ENCODE measurements at regions not wholly inside any gene's neighbourhood (a gene's known extent, or its start where the extent isn't known, plus 50 kb on each side); places are given as distances from the start of the nearest gene placed in this dataset.
"Not testable (repeated sequence)": the region's sequence is repeated elsewhere in the genome, so short reads cannot be mapped to it uniquely, and the experiment has no call there.

DNA sequence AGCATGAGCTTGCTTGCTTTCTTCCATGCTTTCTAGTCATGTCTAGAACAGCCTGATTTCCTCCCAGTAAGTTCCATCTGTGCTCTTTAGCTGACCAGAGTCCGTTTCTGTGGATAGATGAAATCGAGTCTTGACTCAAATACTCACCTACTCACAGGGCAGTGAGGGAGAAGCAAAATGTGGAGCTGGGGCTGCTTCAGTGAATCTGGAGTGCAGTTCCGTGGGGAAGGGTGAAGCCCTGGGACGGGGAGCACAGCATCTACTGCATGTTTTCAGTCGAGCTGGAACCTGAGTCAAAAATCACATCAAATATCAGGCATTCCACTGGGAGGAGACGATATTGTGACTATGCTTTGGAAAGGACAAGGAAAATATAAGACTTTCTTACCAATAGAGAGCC is 70.3 kb upstream of the PRMT8 start:
- peak; percentile 6 for DNase-seq (ENCODE audit: low spot score)

DNA sequence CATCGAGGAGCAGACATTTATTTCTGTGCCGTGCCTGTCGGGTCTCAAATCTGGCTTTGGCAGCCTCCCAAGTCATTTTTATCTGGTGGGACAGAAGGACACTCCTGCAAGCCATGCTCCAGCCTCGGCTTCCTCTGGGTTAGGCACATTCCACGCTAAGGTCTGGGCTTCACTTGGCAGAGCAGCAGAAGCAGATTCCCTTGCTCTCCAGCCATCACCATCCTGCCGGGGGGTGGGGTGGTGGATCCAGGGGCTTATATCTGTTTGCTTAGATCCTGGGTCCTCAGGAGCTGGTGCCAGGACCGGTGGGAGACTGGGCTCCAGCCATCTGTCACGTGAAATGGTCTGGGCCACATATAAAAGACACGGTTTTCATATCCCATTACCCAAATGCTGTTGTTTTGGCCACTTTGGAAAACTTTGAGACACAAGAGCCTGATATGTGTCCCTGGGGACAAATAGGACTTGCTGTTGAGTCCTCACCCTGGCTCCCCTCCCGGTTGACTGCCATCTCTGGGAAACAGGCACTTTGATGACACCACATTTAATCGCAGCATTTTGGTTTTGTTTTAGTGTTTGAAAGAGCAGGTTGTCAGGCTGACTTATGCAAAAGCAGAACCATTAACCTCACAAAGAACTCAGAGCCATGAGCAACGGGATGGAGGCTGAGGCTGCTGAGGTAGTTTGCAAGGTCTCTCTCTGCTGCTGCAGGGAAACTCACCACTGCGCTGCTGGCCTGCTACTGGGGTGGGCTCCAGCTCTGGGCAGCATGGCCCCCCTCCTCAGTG is 69.6 kb upstream of the PRMT8 start:
- DNase-seq (ENCODE audit: low spot score) = peak; percentile 14

More for the DNA sequence above, 70.3 kb upstream of the PRMT8 start:
- no peak for FAIRE-seq

DNA sequence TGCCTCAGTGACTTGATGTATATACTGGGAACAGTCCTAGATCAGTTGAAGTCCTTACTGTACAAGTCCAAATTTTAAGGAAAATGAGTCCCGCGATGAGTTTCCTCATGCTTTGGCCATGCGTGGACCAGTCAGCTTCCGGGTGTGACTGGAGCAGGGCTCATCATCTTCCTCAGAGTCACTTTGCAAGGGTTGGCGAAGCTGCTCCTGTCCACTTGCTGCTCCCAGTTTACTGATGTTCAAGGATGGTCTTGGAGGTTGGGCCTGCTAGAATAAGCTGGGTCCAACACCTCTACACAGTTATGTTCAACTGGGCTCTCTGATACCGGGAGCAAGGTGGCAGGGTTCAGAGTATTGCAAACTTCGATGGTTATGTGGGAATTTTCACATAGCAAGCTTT is 66.2 kb upstream of the PRMT8 start:
- not testable (repeated sequence) for FAIRE-seq; DNase-seq (ENCODE audit: low spot score)

More for the DNA sequence above, 69.6 kb upstream of the PRMT8 start:
- FAIRE-seq = no peak

DNA sequence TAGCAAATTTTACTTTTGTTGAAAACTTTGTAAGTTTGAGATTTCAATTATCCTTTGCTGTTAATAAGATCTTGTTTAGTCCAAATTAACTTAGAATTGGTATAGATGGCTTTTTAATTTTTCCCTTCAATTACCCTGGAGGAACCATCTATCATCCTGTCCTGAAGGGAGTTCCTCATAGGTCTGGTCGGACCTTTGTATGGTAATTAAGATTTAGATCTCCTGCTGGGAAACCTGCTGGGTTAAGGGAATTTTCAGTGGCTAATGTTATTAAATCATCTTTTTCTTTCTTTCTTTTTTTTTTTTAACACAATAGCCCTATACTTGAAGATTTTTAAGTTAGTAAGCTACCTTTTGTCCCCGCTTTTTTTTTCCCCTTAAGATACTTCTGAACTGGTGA is 63.0 kb upstream of the PRMT8 start:
- DNase-seq (ENCODE audit: low spot score) = no peak
- FAIRE-seq = no peak

DNA sequence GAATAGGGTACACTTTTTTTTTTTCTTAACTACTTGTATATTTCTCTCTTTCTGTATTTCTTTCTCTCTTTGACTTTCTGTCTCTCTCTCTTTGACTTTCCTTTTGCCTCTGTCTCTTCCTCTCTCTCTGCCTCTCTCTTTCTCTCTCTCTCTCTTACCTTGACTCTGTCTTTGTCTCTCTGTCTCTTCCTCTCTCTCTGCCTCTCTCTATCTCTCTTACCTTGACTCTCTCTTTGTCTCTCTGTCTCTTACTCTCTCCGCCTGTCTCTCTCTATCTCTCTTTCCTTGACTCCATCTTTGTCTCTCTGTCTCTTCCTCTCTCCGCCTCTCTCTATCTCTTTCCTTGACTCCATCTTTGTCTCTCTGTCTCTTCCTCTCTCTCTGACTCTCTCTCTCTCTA is 62.4 kb upstream of the PRMT8 start:
- no peak for FAIRE-seq

DNA sequence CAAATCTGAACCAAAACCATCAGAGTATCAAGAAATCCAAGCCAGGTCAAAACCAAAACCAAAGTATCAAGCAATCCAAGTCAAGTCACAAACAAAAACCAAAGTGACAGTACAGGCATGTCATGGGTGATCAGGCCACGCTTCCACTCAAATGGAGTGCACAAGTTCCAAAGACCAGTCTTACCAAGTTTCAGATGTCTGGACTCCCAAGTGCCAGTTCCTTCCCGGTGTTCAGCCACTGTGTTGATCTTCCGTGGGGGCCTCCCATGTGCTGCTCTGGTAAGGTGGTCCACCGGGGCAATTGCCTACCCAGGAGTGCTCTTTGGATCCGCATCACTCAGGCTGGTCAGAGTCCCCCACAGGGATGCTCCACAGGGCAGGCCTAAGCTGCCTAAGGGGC is 61.5 kb upstream of the PRMT8 start:
- not testable (repeated sequence) for FAIRE-seq; DNase-seq (ENCODE audit: low spot score)

More for the DNA sequence above, 62.4 kb upstream of the PRMT8 start:
- no peak for DNase-seq (ENCODE audit: low spot score)

DNA sequence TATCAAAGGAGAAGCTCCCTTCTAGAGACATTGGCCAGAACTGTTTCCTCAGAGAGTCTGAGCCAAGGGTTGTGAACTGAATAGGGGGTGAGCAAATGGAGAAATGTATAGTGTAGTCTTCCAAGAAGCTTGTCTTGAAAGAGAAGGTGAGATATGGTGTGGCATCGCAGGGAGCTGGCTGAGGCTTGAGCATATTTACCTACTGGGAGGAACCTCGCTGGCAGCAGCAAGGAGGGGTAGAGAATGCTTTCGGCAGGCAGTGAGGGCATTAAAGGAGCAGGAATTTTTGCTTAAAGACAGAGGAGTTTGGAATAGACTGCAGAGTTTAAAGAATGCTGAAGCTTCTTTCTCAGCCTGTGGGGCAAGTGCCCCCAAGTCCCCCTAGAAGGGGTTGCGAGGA is 59.3 kb upstream of the PRMT8 start:
- DNase-seq (ENCODE audit: low spot score) (no peak), FAIRE-seq (no peak)

DNA sequence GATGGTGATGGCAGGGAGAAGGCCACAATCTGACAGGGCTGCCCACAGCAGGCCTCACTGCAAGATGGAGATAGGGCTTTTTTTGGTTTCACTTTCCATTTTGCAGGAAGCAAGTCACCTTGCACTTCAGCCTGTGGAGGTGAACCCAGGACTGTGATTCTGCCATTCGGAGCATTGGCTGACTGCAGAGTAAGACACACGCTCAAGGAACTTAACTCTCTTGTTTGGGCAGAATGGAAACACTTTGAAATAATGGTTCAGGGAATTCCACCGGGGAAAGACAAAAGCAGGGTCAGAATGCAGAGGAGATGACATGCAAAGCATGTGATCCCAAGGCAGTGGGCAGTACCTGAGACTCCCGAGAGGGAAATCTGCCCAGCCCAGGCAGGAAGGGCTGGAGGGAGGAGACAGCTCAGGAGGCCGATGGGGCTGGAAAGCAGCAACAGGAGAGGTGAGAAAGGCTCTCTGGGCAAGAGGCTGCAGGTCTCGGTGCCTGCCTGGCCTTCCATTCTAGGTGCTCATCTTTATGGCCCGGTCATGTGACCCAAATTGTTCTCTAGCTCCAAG is 58.7 kb upstream of the PRMT8 start:
- no peak for DNase-seq (ENCODE audit: low spot score)
- FAIRE-seq = peak; percentile 27

DNA sequence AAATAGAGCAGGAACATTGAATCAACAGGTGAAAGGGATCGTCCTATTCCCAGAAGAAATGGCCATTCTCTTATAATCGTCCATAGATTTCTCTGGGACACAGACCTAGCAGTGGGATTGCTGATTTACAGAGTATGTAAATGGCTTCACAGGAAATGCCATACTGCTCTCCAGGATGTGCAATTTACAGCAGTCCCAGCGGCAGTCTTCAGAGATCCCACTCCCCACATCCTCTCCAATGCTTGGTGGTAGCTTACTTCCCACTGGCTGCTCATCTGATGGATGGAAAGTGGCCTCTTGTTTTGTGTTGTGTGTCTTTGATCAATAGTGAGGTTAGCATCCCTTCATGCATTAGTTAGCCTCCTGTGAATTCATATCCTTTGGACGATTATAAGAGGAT is 58.1 kb upstream of the PRMT8 start:
- FAIRE-seq (peak; percentile 58), DNase-seq (ENCODE audit: low spot score) (no peak)

DNA sequence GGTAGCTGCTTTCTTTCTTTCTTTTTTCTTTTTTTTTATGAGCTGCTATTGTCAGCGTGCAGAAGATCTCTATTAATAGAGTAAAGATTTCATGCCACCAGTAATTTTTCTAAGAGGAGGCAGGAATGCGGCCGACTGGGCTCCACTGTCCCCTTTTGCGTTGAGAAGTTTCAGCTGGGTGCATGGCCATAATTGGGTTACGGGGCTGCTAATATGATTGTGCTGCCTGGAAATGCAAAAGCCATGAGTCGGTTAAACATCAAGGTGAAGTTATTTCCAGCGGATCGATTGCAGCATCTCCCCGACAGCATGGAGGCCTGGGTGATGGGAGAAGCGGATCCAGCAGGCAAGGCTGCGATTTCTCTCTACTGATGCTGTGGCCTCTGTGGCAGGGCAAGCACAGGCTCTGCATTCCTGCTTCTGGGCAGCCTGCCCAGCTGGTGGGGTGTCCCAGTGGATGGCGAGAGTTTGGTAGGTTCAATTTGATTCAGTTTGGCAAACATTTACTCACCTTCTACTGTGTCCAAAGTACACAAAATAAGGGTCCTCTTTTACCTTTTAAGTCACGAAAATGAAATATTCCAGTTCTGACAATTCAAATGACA is 54.4 kb upstream of the PRMT8 start:
- peak; percentile 89 for FAIRE-seq
- no peak for DNase-seq (ENCODE audit: low spot score)

DNA sequence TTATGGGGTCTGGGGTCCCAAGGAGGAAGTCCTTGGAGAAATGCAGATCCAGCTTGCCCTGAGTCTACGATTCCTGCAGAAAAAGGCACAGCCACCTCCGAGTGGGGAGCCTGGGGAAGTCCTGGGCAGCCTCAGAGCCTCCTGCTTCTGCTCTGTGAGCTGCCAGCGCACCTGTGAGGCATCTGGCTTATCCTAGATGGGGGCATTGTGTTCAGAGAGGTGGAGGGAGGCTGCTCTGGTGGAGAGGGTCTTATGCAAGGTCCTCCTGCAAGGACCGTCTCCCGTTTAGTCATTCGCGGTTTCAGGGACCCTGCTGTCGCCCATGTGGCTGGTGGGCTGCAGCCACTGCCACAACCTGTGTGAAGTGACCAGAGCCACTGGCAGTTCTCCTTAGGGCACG is 53.0 kb upstream of the PRMT8 start:
- DNase-seq (ENCODE audit: low spot score) (no peak), FAIRE-seq (no peak)

DNA sequence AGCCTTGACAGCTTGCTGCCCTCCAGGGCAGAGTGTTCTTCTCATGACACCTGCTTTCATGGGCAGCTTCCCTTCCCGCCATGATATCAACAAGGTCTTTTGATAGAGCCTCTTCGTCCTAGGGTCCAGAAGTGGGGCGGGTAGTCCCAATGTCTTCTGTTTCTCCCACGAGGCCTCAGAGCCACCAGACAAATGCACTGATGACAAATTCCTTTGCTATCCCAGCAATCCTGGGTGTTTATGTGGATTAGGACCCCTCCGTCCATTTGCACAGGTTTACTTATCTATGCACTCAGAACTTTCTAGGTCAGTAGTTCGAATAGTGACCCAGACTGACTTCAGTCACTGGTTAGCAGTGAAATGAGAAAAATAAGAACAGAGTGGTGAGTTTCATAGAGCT is 52.6 kb upstream of the PRMT8 start:
- DNase-seq (ENCODE audit: low spot score) (no peak), FAIRE-seq (peak; percentile 50)
